GM12891 (cell line): ENCODE measurements at regions not wholly inside any gene's neighbourhood (a gene's known extent, or its start where the extent isn't known, plus 50 kb on each side); places are given as distances from the start of the nearest gene placed in this dataset.

Experiments used
- DNase-seq: peaks from one replicate; pipeline ENCODE4 v3.0.0; 2011; ENCODE audit warnings: low spot score; ENCODE audit not compliant: insufficient read length
- FAIRE-seq: peaks from 2 replicates; lab custom pipeline; 2011; peaks lifted over from hg19 to GRCh38; lab: Jason Lieb, UNC
- PAX5 ChIP-seq: IDR thresholded peaks from 2 replicates; pipeline ENCODE4 v1.6.1; 2011; ENCODE audit warnings: low read length, moderate library complexity, mild to moderate bottlenecking; ENCODE audit not compliant: insufficient read depth, severe bottlenecking
- POLR2A ChIP-seq: IDR thresholded peaks from 2 replicates; pipeline ENCODE4 v1.6.1; 2011; ENCODE audit warnings: low read depth, low read length, control low read depth
- POLR2AphosphoS5 ChIP-seq: IDR thresholded peaks from 2 replicates; pipeline ENCODE4 v1.6.1; 2011; ENCODE audit warnings: low read depth, low read length, control low read depth
- POU2F2 ChIP-seq: IDR thresholded peaks from 2 replicates; pipeline ENCODE4 v1.6.1; 2011; ENCODE audit warnings: low read depth, mild to moderate bottlenecking, control low read depth, low read length, moderate library complexity
- SPI1 ChIP-seq: IDR thresholded peaks from 2 replicates; pipeline ENCODE4 v1.6.1; 2011; ENCODE audit warnings: low read depth, low read length, control low read depth
- TAF1 ChIP-seq: IDR thresholded peaks from 2 replicates; pipeline ENCODE4 v1.6.1; 2011; ENCODE audit warnings: low read depth, low read length, control low read depth

- FAIRE-seq = no peak
- no peak for TF ChIP-seq POLR2A
- DNase-seq = no peak
These were observed 214.2 kb downstream of the CALCRL start for GRCh38 chr2:187233811-187234210.

- FAIRE-seq (no peak), DNase-seq (no peak)
These were observed 215.3 kb downstream of the CALCRL start for GRCh38 chr2:187232749-187233148.

GRCh38 chr2:187230088-187230487, 218.0 kb downstream of the CALCRL start:
- TF ChIP-seq POLR2AphosphoS5 (no peak), TAF1 (no peak), POLR2A (no peak), SPI1 (no peak), POU2F2 (no peak), PAX5 (no peak)
- FAIRE-seq = no peak
- DNase-seq = no peak

More at GRCh38 chr2:187232749-187233148, 215.3 kb downstream of the CALCRL start:
- TF ChIP-seq SPI1 (no peak), POLR2A (no peak)

- FAIRE-seq (no peak), DNase-seq (no peak)
- TF ChIP-seq POU2F2 (no peak), SPI1 (no peak)
These were observed 219.1 kb downstream of the CALCRL start for GRCh38 chr2:187228986-187229385.

GRCh38 chr2:187224989-187225388, 223.1 kb downstream of the CALCRL start:
- DNase-seq = no peak
- FAIRE-seq = no peak
- no peak for TF ChIP-seq TAF1
- no peak for TF ChIP-seq SPI1
- no peak for TF ChIP-seq POLR2AphosphoS5
- no peak for TF ChIP-seq POU2F2

- DNase-seq (no peak), FAIRE-seq (no peak)
- TF ChIP-seq POLR2AphosphoS5 (no peak), POU2F2 (no peak), SPI1 (no peak), PAX5 (no peak), POLR2A (no peak), TAF1 (no peak)
These were observed 228.0 kb downstream of the CALCRL start for GRCh38 chr2:187220071-187220470.

- FAIRE-seq (no peak), DNase-seq (no peak)
- TF ChIP-seq TAF1 = no peak
- no peak for TF ChIP-seq POU2F2
- TF ChIP-seq POLR2A = no peak
- no peak for TF ChIP-seq POLR2AphosphoS5
- TF ChIP-seq SPI1 = no peak
- TF ChIP-seq PAX5 = no peak
These were observed 232.4 kb downstream of the CALCRL start for GRCh38 chr2:187215532-187216240.

GRCh38 chr2:187214306-187214705, 233.7 kb downstream of the CALCRL start:
- TF ChIP-seq PAX5 (no peak), POLR2AphosphoS5 (no peak), POLR2A (no peak), SPI1 (no peak), TAF1 (no peak), POU2F2 (no peak)
- FAIRE-seq (no peak), DNase-seq (no peak)

GRCh38 chr2:187213798-187214197, 234.3 kb downstream of the CALCRL start:
- TF ChIP-seq TAF1 (no peak), POLR2A (no peak), PAX5 (no peak), SPI1 (no peak), POLR2AphosphoS5 (no peak), POU2F2 (no peak)
- no peak for FAIRE-seq
- no peak for DNase-seq

GRCh38 chr2:187210726-187211125, 237.3 kb downstream of the CALCRL start:
- FAIRE-seq (no peak), DNase-seq (no peak)
- TF ChIP-seq PAX5 = no peak
- TF ChIP-seq POU2F2 = no peak
- TF ChIP-seq POLR2AphosphoS5 = no peak
- TF ChIP-seq TAF1 = no peak
- no peak for TF ChIP-seq SPI1
- no peak for TF ChIP-seq POLR2A
